ENCODE measurements at regions not wholly inside any gene's neighbourhood (a gene's known extent, or its start where the extent isn't known, plus 50 kb on each side); places are given as distances from the start of the nearest gene placed in this dataset.
"Not testable (repeated sequence)": the region's sequence is repeated elsewhere in the genome, so short reads cannot be mapped to it uniquely, and the experiment has no call there.

GRCh38 chr10:30529373-30529998 is 95.5 kb downstream of the MAP3K8 start:
- Histone ChIP-seq H3K27ac (no peak overlapping the region), H3K79me2 (ENCODE audit: insufficient read depth) (no peaks in the 10 kb centered on the region), H3K4me3 (no peak overlapping the region), H3K4me2 (ENCODE audit: unreplicated experiment) (no peak overlapping the region), H4K20me1 (ENCODE audit: insufficient read depth) (no peaks in the 10 kb centered on the region), H2AFZ (no peak overlapping the region), H3K36me3 (ENCODE audit: low read depth) (no peaks in the 10 kb centered on the region), H3K27me3 (replicated peaks; ENCODE audit: insufficient read depth) (no peaks in the 10 kb centered on the region), H3K9me3 (ENCODE audit: low read depth) (no peaks in the 10 kb centered on the region), H3K4me1 (ENCODE audit: insufficient read depth) (peaks cover 13% of the 10 kb centered on the region), H3F3A (ENCODE audit: insufficient read depth) (no peaks in the 10 kb centered on the region), H3K9me2 (ENCODE audit: insufficient read depth) (no peaks in the 10 kb centered on the region), H3K9ac (no peak overlapping the region)
- in situ Hi-C loops (cut with MboI), result no loop called here
- 89 to 91% methylated on average over 28 of the region's 28 CpGs for WGBS, 2 experiments (ENCODE audit: low coverage in 1 of 2, low lambda C conversion rate in 2 of 2, missing lambda C conversion rate in 2 of 2)
- no peak for DNase-seq
- no peak for TF ChIP-seq EZH2phosphoT487 (IDR thresholded peaks at IDR 0.05; ENCODE audit: insufficient read depth, low read depth)
- TF ChIP-seq EZH2 (IDR thresholded peaks at IDR 0.05; ENCODE audit: insufficient read depth, poor library complexity, severe bottlenecking), result no peak

DNA sequence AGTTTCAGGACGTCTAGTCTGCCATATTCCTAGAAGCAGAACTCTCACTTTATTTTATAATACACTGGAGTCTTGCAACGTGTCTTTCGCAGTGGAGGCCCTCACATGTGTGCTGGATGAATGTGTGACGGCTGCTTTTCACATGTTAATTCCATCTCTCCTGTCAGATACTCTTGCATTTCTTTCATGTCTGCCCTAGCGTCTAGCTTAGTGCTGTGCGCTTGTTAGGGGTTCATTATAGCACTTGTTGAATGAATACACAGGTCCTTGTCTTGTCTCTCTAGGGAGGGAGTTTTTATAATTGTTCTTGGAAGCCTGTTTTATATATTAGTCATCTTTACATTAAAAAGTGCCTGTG is 94.4 kb downstream of the MAP3K8 start:
- no peak for TF ChIP-seq EZH2phosphoT487 (IDR thresholded peaks at IDR 0.05; ENCODE audit: insufficient read depth, low read depth)
- TF ChIP-seq EZH2 (IDR thresholded peaks at IDR 0.05; ENCODE audit: insufficient read depth, poor library complexity, severe bottlenecking), result no peak
- Histone ChIP-seq H3K9me3 (ENCODE audit: low read depth) (no peaks in the 10 kb centered on the region), H2AFZ (no peak overlapping the region), H3K27me3 (replicated peaks; ENCODE audit: insufficient read depth) (no peaks in the 10 kb centered on the region), H3K36me3 (ENCODE audit: low read depth) (no peaks in the 10 kb centered on the region), H3K4me2 (ENCODE audit: unreplicated experiment) (no peak overlapping the region), H4K20me1 (ENCODE audit: insufficient read depth) (no peaks in the 10 kb centered on the region), H3K9ac (no peak overlapping the region), H3K4me1 (ENCODE audit: insufficient read depth) (peaks cover 13% of the 10 kb centered on the region), H3K27ac (no peak overlapping the region), H3K79me2 (ENCODE audit: insufficient read depth) (no peaks in the 10 kb centered on the region), H3K9me2 (ENCODE audit: insufficient read depth) (no peaks in the 10 kb centered on the region), H3F3A (ENCODE audit: insufficient read depth) (no peaks in the 10 kb centered on the region), H3K4me3 (no peak overlapping the region)
- in situ Hi-C loops (cut with MboI), result no loop called here
- no peak for DNase-seq
- 79 to 89% methylated on average over 6 of the region's 6 CpGs for WGBS, 2 experiments (ENCODE audit: low coverage in 1 of 2, low lambda C conversion rate in 2 of 2, missing lambda C conversion rate in 2 of 2)

DNA sequence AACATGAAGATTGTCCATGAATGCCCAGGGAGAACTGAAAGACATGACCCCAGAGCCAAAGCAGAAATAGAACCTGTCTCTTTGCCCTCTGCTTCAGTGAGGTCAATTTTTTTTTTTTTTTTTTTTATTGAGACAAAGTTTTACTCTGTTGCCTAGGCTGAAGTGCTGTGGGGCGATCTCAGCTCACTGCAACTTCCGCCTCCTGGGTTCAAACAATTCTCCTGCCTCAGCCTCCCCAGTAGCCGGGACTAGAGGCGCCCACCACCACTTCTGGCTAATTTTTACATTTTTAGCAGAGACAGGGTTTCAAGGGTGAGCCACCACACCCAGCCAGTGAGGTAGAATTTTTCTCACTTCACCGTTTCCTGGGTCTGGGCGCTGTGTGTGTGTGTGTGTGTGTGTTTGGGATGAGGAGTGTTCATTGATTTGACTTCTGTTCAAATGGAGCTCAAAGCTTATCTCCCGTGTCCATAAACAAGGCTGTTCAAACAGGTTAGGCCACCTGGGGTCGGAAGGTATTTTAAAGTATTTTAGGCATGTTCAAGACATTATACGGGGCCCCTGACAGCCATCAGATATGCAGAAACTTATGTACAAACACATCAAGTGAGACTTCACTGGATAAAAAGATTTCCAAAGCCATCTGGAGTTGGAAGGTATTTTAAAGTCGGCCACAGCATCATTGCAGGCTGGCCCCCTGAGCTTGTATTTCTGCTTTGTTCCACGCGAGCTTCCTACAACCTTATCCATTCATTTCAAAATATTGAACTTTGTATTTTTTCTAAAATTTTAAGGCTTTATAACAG is 93.8 kb downstream of the MAP3K8 start:
- H3K27me3 ChIP-seq (replicated peaks; ENCODE audit: insufficient read depth), result no peaks in the 10 kb centered on the region
- no peak overlapping the region for H3K27ac ChIP-seq
- DNase-seq, result no peak
- H3K79me2 ChIP-seq (ENCODE audit: insufficient read depth), result no peaks in the 10 kb centered on the region
- H3K36me3 ChIP-seq (ENCODE audit: low read depth), result no peaks in the 10 kb centered on the region
- 79 to 82% methylated on average over 12 of the region's 12 CpGs for WGBS, 2 experiments (ENCODE audit: low coverage in 1 of 2, low lambda C conversion rate in 2 of 2, missing lambda C conversion rate in 2 of 2)
- H4K20me1 ChIP-seq (ENCODE audit: insufficient read depth), result no peaks in the 10 kb centered on the region
- no peak overlapping the region for H3K9ac ChIP-seq
- no peaks in the 10 kb centered on the region for H3K9me2 ChIP-seq (ENCODE audit: insufficient read depth)
- H3K9me3 ChIP-seq (ENCODE audit: low read depth), result no peaks in the 10 kb centered on the region
- H3F3A ChIP-seq (ENCODE audit: insufficient read depth), result no peaks in the 10 kb centered on the region
- TF ChIP-seq EZH2 (IDR thresholded peaks at IDR 0.05; ENCODE audit: insufficient read depth, poor library complexity, severe bottlenecking), result no peak
- no peak for TF ChIP-seq EZH2phosphoT487 (IDR thresholded peaks at IDR 0.05; ENCODE audit: insufficient read depth, low read depth)
- H2AFZ ChIP-seq, result no peak overlapping the region
- peaks cover 9% of the 10 kb centered on the region for H3K4me1 ChIP-seq (ENCODE audit: insufficient read depth)
- H3K4me2 ChIP-seq (ENCODE audit: unreplicated experiment), result no peak overlapping the region
- in situ Hi-C loops (cut with MboI), result no loop called here
- no peak overlapping the region for H3K4me3 ChIP-seq

DNA sequence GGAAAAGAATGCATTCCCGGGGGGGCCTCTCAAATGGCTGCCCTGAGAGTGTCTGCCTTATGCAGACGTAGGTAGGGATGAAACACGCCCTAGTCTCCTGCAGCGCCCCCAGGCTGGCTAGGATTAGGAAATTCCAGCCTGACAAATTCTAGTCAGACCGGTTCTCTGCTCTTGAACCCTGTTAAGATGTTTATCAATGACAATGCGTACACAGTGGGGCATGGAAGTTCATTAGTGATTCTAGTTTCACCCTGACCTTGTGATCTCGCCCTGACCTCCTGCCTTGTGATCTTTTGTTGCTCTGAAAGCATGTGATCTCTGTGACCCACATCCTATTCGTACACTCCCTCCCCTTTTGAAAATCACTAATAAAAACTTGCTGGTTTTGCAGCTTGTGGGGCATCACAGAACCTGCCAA is 88.7 kb downstream of the MAP3K8 start:
- 61 to 64% methylated on average over 8 of the region's 8 CpGs for WGBS, 2 experiments (ENCODE audit: low coverage in 1 of 2, low lambda C conversion rate in 2 of 2, missing lambda C conversion rate in 2 of 2)

More for the DNA sequence above, 88.7 kb downstream of the MAP3K8 start:
- H3K27me3 ChIP-seq (replicated peaks; ENCODE audit: insufficient read depth); H3K4me1 ChIP-seq (ENCODE audit: insufficient read depth); H3K27ac ChIP-seq; H3K4me3 ChIP-seq; H3K36me3 ChIP-seq (ENCODE audit: low read depth); H3K4me2 ChIP-seq (ENCODE audit: unreplicated experiment); H3F3A ChIP-seq (ENCODE audit: insufficient read depth); H3K79me2 ChIP-seq (ENCODE audit: insufficient read depth); in situ Hi-C loops (cut with MboI); H3K9me2 ChIP-seq (ENCODE audit: insufficient read depth); H3K9ac ChIP-seq; H4K20me1 ChIP-seq (ENCODE audit: insufficient read depth); H2AFZ ChIP-seq; H3K9me3 ChIP-seq (ENCODE audit: low read depth); DNase-seq: not testable (repeated sequence)

Measured in GM23248 (cell line).